KMS-11 (cell line): ENCODE measurements at regions not wholly inside any gene's neighbourhood (a gene's known extent, or its start where the extent isn't known, plus 50 kb on each side); places are given as distances from the start of the nearest gene placed in this dataset.

Experiments used
- H2AFZ ChIP-seq: fragments of 200-600 bp; sonication (generic); 2 replicates; pipeline ENCODE4 v1.6.1; 2016; ENCODE audit warnings: antibody characterized with exemption, mixed run types, low read depth
- H3K27ac ChIP-seq: fragments of 200-600 bp; sonication (generic); 2 replicates; pipeline ENCODE4 v1.6.1; 2016; ENCODE audit warnings: mild to moderate bottlenecking, mixed run types
- H3K27me3 ChIP-seq: fragments of 200-600 bp; sonication (generic); 2 replicates; pipeline ENCODE4 v1.6.1; 2017; ENCODE audit warnings: mild to moderate bottlenecking, low read depth, mixed run types, moderate library complexity; ENCODE audit not compliant: insufficient read depth
- H3K36me3 ChIP-seq: fragments of 200-600 bp; sonication (generic); 2 replicates; pipeline ENCODE4 v1.6.1; 2017; ENCODE audit warnings: mild to moderate bottlenecking, mixed run types; ENCODE audit not compliant: insufficient read depth
- H3K4me1 ChIP-seq: fragments of 200-600 bp; sonication (generic); 2 replicates; pipeline ENCODE4 v1.6.1; 2016; ENCODE audit warnings: mild to moderate bottlenecking, low read depth, mixed run types; ENCODE audit not compliant: poor library complexity, severe bottlenecking
- H3K4me2 ChIP-seq: fragments of 200-600 bp; sonication (generic); 2 replicates; pipeline ENCODE4 v1.7.0; 2016; ENCODE audit warnings: mild to moderate bottlenecking, mixed run types
- H3K4me3 ChIP-seq: fragments of 200-600 bp; sonication (generic); IDR thresholded peaks from 2 replicates; pipeline ENCODE4 v1.6.1; 2017; ENCODE audit warnings: low read depth, low read length, mixed read lengths; ENCODE audit not compliant: insufficient read depth
- H3K79me2 ChIP-seq: fragments of 200-600 bp; sonication (generic); 2 replicates; pipeline ENCODE4 v1.6.1; 2016; ENCODE audit warnings: low read depth, mixed run types; ENCODE audit not compliant: insufficient read depth
- H3K9ac ChIP-seq: fragments of 200-600 bp; sonication (generic); 2 replicates; pipeline ENCODE4 v1.6.1; 2016; ENCODE audit warnings: mild to moderate bottlenecking, mixed run types
- H4K20me1 ChIP-seq: fragments of 200-600 bp; sonication (generic); 2 replicates; pipeline ENCODE4 v1.6.1; 2016; ENCODE audit warnings: mild to moderate bottlenecking, mixed run types; ENCODE audit not compliant: insufficient read depth
- CTCF ChIP-seq: fragments of 200-600 bp; sonication (generic); conservative IDR thresholded peaks from 2 replicates; pipeline ENCODE4 v1.6.1; 2017; ENCODE audit warnings: low read depth, mild to moderate bottlenecking, antibody characterized with exemption, low read length, moderate library complexity, mixed read lengths

GRCh38 chr3:148584438-148584837 is 113.3 kb upstream of the AGTR1 start:
- H3K9ac ChIP-seq, result no peak overlapping the region
- no peaks in the 10 kb centered on the region for H3K79me2 ChIP-seq
- H3K4me3 ChIP-seq, result no peak overlapping the region
- no peak overlapping the region for H3K4me2 ChIP-seq
- no peaks in the 10 kb centered on the region for H4K20me1 ChIP-seq
- no peaks in the 10 kb centered on the region for H3K36me3 ChIP-seq
- H3K27ac ChIP-seq, result no peak overlapping the region
- no peaks in the 10 kb centered on the region for H3K4me1 ChIP-seq
- H2AFZ ChIP-seq, result no peak overlapping the region
- H3K27me3 ChIP-seq, result no peaks in the 10 kb centered on the region
- TF ChIP-seq CTCF, result no peak

- no peak overlapping the region for H3K4me3 ChIP-seq
- no peak overlapping the region for H2AFZ ChIP-seq
- H3K27me3 ChIP-seq, result no peaks in the 10 kb centered on the region
- H3K79me2 ChIP-seq, result no peaks in the 10 kb centered on the region
- no peaks in the 10 kb centered on the region for H4K20me1 ChIP-seq
- H3K4me2 ChIP-seq, result no peak overlapping the region
- H3K9ac ChIP-seq, result no peak overlapping the region
- TF ChIP-seq CTCF, result no peak
- no peaks in the 10 kb centered on the region for H3K36me3 ChIP-seq
- no peaks in the 10 kb centered on the region for H3K4me1 ChIP-seq
- no peak overlapping the region for H3K27ac ChIP-seq
Observed at GRCh38 chr3:148585671-148586379, 111.9 kb upstream of the AGTR1 start.

GRCh38 chr3:148588291-148588690 is 109.4 kb upstream of the AGTR1 start:
- H3K27me3 ChIP-seq, result no peaks in the 10 kb centered on the region
- no peak overlapping the region for H3K4me3 ChIP-seq
- H3K79me2 ChIP-seq, result no peaks in the 10 kb centered on the region
- H3K9ac ChIP-seq, result no peak overlapping the region
- H4K20me1 ChIP-seq, result no peaks in the 10 kb centered on the region
- H3K4me2 ChIP-seq, result no peak overlapping the region
- H2AFZ ChIP-seq, result no peak overlapping the region
- no peaks in the 10 kb centered on the region for H3K4me1 ChIP-seq
- H3K36me3 ChIP-seq, result no peaks in the 10 kb centered on the region
- H3K27ac ChIP-seq, result no peak overlapping the region
- TF ChIP-seq CTCF, result no peak

- H3K4me1 ChIP-seq, result no peaks in the 10 kb centered on the region
- no peaks in the 10 kb centered on the region for H3K27me3 ChIP-seq
- H3K4me2 ChIP-seq, result no peak overlapping the region
- no peaks in the 10 kb centered on the region for H3K79me2 ChIP-seq
- no peaks in the 10 kb centered on the region for H3K36me3 ChIP-seq
- no peak overlapping the region for H3K4me3 ChIP-seq
- no peak for TF ChIP-seq CTCF
- no peak overlapping the region for H3K9ac ChIP-seq
- H4K20me1 ChIP-seq, result no peaks in the 10 kb centered on the region
- H3K27ac ChIP-seq, result no peak overlapping the region
- H2AFZ ChIP-seq, result no peak overlapping the region
Observed at GRCh38 chr3:148591525-148591924, 106.2 kb upstream of the AGTR1 start.
